Uterus (tissue), 3 donors: ENCODE measurements at regions not wholly inside any gene's neighbourhood (a gene's known extent, or its start where the extent isn't known, plus 50 kb on each side); places are given as distances from the start of the nearest gene placed in this dataset.
"Not testable (repeated sequence)": the region's sequence is repeated elsewhere in the genome, so short reads cannot be mapped to it uniquely, and the experiment has no call there.

Experiments
- DNase-seq, 2 donors: peaks; one replicate each; pipeline ENCODE4 v3.0.0-alpha.2; 2019 to 2020
- H3K27ac ChIP-seq, 2 donors: fragments of 200-600 bp; sonication (generic); 1 replicate in 1 of 2; 2 replicates in 1 of 2; pipeline ENCODE4 v1.5.1; 2016 to 2018
- H3K27me3 ChIP-seq, 2 donors: fragments of 200-600 bp; sonication (generic); one replicate each; pipeline ENCODE4 v1.5.1; 2018 to 2019; ENCODE audit warnings: control low read depth in 1 of 2
- H3K36me3 ChIP-seq, 2 donors: fragments of 200-600 bp; sonication (generic); one replicate each; pipeline ENCODE4 v1.5.1; 2019; ENCODE audit warnings: control low read depth in 1 of 2
- H3K4me1 ChIP-seq, 2 donors: fragments of 200-600 bp; sonication (generic); one replicate each; pipeline ENCODE4 v1.5.1; 2018 to 2019; ENCODE audit warnings: control low read depth in 1 of 2
- H3K4me3 ChIP-seq, 2 donors: fragments of 200-600 bp; sonication (generic); 1 replicate in 1 of 2; 2 replicates in 1 of 2; pipeline ENCODE4 v1.5.1; 2018 to 2019; ENCODE audit warnings: mild to moderate bottlenecking in 1 of 2
- H3K9me3 ChIP-seq, 2 donors: fragments of 200-600 bp; sonication (generic); one replicate each; pipeline ENCODE4 v1.5.1; 2019; ENCODE audit warnings: control low read depth in 1 of 2
- POLR2A ChIP-seq, 2 donors: fragments of 450-650 bp; IDR thresholded peaks; one replicate each; pipeline ENCODE4 v1.6.1; 2016; ENCODE audit warnings: antibody characterized with exemption in 2 of 2, mild to moderate bottlenecking in 1 of 2, moderate library complexity in 1 of 2
- intact Hi-C: fragments of 100-400 bp; cut with DNase I; formaldehyde crosslinking; loops from one replicate; pipeline ENCODE4 v1.15.1; 2023; ENCODE audit warnings: low total_unique reads
- TF ChIP-seq, protein P1 (sequence below), 4 experiments: fragments of 200-600 bp in 2 of 4; fragments of 450-650 bp in 2 of 4; sonication (generic) in 2 of 4; IDR thresholded peaks; one replicate each; pipeline ENCODE4 v1.5.1; 2016 to 2019; ENCODE audit warnings: antibody characterized with exemption in 4 of 4, mild to moderate bottlenecking in 2 of 4, moderate library complexity in 1 of 4
- donor health status: DM: yes; HTN: yes; CAD: no.

DNA sequence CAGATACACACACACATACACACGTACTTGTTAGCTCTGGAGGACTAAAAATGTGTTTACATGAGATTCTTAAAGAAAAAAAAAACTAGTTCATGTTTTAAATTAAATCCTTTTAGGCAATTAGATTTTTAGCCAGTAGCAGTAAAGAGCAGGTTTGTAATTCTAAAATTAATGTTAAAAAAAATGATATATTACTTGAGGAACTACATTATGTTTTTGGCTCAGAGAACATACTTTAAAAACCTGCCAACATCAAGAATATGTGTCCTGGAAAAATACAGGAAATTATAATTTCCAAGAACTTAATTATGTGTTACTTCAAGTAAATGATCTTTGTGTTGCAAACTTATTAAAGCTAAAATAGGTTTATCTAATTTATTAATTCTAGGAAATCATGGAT lies 594.3 kb upstream of the PCDH7 start:
- no peaks in the 10 kb centered on the region for H3K4me1 ChIP-seq
- H3K9me3 ChIP-seq, result no peaks in the 10 kb centered on the region
- no peak overlapping the region for H3K27ac ChIP-seq
- no peaks in the 10 kb centered on the region for H3K27me3 ChIP-seq
- H3K36me3 ChIP-seq, result no peaks in the 10 kb centered on the region
- no peak for DNase-seq
- intact Hi-C loops, result no loop called here
- no peak for TF ChIP-seq POLR2A (IDR thresholded peaks at IDR 0.05)
- TF ChIP-seq, protein P1, sequence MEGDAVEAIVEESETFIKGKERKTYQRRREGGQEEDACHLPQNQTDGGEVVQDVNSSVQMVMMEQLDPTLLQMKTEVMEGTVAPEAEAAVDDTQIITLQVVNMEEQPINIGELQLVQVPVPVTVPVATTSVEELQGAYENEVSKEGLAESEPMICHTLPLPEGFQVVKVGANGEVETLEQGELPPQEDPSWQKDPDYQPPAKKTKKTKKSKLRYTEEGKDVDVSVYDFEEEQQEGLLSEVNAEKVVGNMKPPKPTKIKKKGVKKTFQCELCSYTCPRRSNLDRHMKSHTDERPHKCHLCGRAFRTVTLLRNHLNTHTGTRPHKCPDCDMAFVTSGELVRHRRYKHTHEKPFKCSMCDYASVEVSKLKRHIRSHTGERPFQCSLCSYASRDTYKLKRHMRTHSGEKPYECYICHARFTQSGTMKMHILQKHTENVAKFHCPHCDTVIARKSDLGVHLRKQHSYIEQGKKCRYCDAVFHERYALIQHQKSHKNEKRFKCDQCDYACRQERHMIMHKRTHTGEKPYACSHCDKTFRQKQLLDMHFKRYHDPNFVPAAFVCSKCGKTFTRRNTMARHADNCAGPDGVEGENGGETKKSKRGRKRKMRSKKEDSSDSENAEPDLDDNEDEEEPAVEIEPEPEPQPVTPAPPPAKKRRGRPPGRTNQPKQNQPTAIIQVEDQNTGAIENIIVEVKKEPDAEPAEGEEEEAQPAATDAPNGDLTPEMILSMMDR (IDR thresholded peaks at IDR 0.05), result no peak
- H3K4me3 ChIP-seq, result no peak overlapping the region

DNA sequence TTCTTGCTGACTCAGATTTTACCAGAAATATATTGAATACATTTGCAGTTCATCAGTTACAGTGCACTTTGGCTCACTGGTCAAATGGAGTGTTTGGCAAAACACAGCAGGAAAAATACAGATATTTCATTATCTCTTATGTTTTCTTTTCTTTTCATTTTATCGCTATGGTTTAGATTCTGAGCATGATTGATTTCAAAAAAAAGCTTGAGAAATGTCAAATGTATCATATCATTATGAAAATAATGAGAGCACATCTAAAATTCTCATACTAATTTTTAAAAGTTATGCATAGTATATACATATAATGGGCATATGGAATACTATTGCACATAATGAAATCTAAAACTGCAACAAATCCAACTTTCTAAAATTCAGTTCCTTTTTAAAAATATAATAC lies 593.8 kb upstream of the PCDH7 start:
- no peak for TF ChIP-seq POLR2A (IDR thresholded peaks at IDR 0.05)
- TF ChIP-seq, protein P1 (IDR thresholded peaks at IDR 0.05), result no peak
- intact Hi-C loops, result no loop called here
- H3K4me1 ChIP-seq, result no peaks in the 10 kb centered on the region
- DNase-seq, result no peak
- no peaks in the 10 kb centered on the region for H3K27me3 ChIP-seq
- H3K36me3 ChIP-seq, result no peaks in the 10 kb centered on the region
- no peaks in the 10 kb centered on the region for H3K9me3 ChIP-seq
- no peak overlapping the region for H3K27ac ChIP-seq
- H3K4me3 ChIP-seq, result no peak overlapping the region

DNA sequence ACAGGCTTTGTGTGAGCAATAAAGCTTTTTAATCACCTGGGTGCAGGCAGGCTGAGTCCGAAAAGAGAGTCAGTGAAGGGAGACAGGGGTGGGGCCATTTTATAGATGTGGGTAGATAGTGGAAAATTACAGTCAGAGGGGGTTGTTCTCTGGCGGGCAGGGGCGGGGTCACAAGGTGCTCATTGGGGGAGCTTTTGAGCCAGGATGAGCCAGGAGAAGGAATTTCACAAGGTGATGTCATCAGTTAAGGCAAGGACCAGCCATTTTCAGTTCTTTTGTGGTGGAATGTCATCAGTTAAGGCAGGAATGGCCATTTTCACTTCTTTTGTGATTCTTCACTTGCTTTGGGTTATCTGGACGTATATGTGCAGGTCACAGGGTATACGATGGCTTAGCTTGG lies 571.3 kb upstream of the PCDH7 start:
- H3K9me3 ChIP-seq, H3K4me3 ChIP-seq, DNase-seq, intact Hi-C loops, H3K4me1 ChIP-seq, H3K27ac ChIP-seq, H3K36me3 ChIP-seq, H3K27me3 ChIP-seq: not testable (repeated sequence)

DNA sequence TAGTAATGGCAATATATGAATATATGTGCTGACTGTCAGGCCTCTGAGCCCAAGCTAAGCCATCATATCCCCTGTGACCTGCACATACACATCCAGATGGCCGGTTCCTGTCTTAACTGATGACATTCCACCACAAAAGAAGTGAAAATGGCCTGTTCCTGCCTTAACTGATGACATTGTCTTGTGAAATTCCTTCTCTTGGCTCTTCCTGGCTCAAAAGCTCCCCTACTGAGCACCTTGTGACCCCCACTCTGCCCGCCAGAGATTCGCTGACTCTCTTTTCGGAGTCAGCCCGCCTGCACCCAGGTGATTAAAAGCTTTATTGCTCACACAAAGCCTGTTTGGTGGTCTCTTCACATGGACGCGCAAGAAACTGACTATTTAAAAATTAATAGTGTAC lies 570.6 kb upstream of the PCDH7 start:
- H3K27ac ChIP-seq, H3K9me3 ChIP-seq, H3K4me3 ChIP-seq, H3K36me3 ChIP-seq, H3K4me1 ChIP-seq, intact Hi-C loops, H3K27me3 ChIP-seq, DNase-seq: not testable (repeated sequence)

DNA sequence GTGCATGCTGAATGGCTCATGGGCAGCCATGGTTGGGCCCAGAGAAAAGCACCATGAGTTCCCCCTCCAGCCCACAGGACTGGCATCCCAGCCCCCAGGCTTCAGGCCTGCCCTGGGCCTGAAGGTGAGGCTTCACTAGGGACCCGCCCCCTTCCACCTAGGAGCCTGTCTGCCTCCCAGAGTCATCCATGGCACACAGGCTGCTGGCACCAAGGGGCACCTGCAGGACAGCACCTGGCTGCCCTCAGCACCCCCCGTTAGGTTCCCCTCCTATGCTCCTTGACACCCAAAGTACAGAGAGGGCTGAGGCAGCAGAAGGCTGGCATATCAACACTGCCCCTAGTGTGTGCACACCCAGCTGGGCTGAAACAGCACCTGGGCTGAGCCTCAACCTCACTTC lies 566.7 kb upstream of the PCDH7 start:
- Histone ChIP-seq H3K27me3 (no peaks in the 10 kb centered on the region), H3K4me3 (no peak overlapping the region), H3K9me3 (no peaks in the 10 kb centered on the region), H3K27ac (no peak overlapping the region), H3K36me3 (no peaks in the 10 kb centered on the region), H3K4me1 (no peaks in the 10 kb centered on the region)
- TF ChIP-seq, protein P1 (IDR thresholded peaks at IDR 0.05), result no peak
- no peak for TF ChIP-seq POLR2A (IDR thresholded peaks at IDR 0.05)
- intact Hi-C loops, result no loop called here
- no peak for DNase-seq

DNA sequence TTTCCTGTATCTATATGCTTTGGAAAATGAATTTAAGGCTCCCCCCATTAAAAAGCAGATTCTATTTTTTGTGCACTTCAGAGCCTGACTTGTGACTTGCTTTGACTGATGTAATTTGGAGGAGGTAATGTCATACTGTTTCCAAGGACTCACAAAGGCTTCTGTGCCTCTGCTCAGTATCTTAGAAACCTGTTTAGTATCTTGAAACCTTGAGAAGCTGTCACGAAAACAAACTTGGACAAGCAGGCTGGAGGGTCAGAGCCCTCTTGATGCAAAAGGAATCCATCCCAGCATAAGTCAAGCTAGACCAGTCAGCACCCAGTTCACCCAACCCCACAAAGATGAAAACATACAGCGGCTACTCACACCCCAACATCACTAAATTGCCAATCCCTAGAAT lies 560.0 kb upstream of the PCDH7 start:
- H3K27me3 ChIP-seq, result no peaks in the 10 kb centered on the region
- no peak overlapping the region for H3K27ac ChIP-seq
- intact Hi-C loops, result no loop called here
- TF ChIP-seq, protein P1 (IDR thresholded peaks at IDR 0.05), result no peak
- no peak overlapping the region for H3K4me3 ChIP-seq
- no peaks in the 10 kb centered on the region for H3K36me3 ChIP-seq
- no peaks in the 10 kb centered on the region for H3K4me1 ChIP-seq
- no peak for DNase-seq
- H3K9me3 ChIP-seq, result no peaks in the 10 kb centered on the region
